ENCODE measurements at regions not wholly inside any gene's neighbourhood (a gene's known extent, or its start where the extent isn't known, plus 50 kb on each side); places are given as distances from the start of the nearest gene placed in this dataset.
"Not testable (repeated sequence)": the region's sequence is repeated elsewhere in the genome, so short reads cannot be mapped to it uniquely, and the experiment has no call there.

DNA sequence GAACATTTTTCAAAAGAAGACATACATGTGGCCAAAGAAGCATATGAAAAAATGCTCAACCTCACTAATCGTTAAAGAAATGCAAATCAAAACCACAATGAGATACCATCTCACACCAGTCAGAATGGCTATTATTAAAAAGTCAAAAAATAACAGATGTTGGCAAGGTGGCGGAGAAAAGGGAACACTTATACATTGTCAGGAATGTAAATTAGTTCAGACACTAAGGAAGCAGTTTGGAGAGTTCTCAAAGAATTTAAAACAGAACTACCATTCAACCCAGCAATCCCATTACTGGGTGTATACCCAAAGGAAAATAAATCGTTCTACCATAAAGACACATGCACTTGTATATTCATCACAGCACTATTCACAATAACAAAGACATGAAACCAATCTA lies 106.9 kb downstream of the APTX start:
- not testable (repeated sequence) for DNase-seq

DNA sequence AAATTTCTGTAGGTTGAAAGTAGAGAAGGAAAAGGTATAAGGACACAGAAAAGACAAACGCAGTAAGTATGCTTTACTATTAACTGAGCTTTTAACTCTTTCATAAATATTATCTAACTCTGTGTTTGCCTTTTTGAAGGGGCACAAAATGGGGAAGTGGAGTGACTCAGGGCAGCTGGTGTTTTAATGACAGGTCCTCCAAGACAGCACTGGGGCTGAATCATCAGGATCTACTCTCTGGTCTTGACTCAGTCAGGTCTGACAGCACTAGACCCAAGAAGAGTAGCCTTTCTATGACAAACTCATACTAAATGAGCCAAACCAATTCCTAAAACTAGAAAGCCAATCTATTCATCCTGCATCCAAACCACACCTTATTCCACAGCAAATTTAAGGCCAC lies 102.2 kb downstream of the APTX start:
- peak in 1 of 2 donors; percentile 2 for DNase-seq

DNA sequence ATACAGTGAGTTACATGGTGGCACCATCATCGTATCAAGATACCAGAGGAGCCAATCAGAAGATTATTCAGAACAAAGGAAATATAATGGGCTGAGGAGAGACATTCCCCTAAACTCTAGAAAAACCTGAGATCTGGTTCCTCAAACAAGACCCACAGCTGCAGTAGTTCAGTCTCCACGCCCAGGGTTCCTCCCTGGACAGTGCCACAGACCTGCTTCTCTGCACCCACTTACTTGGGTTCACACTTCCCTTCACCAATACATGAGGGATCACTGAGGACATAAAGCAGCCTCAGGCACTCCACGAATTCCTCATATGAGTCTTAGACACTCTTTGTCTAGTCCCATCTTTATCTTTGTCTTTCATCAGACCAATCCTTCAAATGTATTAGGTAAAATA lies 101.7 kb downstream of the APTX start:
- DNase-seq: no peak

DNA sequence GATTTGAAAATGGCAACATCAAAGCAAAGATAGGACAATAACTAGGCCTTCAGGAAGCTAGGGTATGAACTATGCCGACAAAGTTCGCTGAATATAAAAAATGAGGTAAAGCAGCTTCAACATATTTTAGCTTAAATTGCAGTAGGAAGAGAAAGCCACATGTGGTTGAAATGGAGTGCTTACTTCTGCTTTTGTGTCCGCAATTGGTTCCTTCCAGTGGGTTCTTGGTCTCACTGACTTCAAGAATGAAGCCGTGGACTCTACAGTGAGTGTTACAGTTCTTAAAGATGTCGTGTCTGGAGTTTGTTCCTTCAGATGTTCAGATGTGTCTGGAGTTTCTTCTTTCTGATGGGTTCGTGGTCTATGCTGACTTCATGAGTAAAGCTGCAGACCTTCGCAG lies 95.2 kb downstream of the APTX start:
- DNase-seq: peak in 1 of 2 donors; percentile 1

DNA sequence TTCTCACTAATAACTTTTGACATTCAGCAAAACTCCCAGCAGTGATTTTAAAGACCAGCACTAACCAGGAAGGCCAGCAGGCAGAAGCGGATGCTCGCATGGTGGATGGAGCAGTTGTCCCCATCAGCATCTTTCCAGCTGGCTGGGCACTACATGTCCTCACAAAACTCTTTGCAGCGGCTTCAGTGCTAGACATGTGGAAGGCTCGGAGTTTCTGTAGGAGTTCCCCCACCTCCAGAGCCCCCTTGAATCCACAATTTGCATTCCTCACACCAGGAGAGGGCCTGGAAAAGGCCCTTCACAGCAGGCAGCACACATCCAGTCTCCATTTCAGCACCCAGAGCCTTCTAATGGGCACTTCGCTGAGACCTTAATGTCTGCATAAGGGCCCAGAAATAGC lies 85.6 kb downstream of the APTX start:
- no peak for DNase-seq

DNA sequence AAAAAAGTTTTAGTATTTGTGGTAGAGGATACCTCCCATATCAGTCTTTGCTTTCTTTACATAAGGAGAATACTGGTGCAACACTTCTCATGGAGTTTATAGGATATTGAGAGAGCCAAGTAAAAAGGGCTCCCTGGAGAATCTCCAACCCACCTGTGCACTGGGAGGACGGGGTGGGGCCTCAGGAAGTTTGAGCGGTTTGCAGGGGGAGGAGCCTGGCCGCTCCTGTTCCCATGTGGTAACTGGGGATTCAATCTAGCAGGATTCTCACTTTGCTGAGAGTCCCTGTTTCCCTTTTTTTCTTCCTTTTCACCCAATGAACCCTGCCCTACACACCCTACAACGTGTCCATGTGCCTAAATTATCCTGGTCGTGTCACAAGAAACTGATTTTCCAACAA lies 82.8 kb downstream of the APTX start:
- no peak for DNase-seq
